ENCODE measurements at regions not wholly inside any gene's neighbourhood (a gene's known extent, or its start where the extent isn't known, plus 50 kb on each side); places are given as distances from the start of the nearest gene placed in this dataset.

DNA sequence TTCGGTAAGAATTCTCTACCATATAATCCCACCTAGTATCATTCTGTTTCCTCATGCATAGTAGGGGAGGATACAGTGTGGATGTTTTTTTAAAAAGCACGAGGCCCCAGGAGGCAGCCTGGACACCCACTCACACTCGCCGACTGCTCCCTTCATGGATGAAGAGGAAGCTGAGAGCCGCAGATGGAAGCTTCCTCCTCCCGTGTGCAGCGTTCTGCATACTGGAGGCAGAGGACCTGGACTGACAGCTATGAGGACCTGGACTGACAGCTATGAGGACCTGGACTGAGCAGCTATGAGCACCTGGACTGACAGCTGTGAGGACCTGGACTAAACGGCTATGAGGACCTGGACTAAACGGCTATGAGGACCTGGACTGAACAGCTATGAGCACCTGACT lies 234.4 kb downstream of the NDUFA10 start:
- Mint-ChIP-seq H3K27me3 (no peaks in the 10 kb centered on the region), H3K4me1 (no peaks in the 10 kb centered on the region), H3K27ac (no peak overlapping the region), H3K9me3 (peaks cover 4 to 13% (median 7%) of the 10 kb centered on the region in 7 donors), H3K36me3 (peaks cover 0 to 6% of the 10 kb centered on the region in 2 donors), H3K4me3 (no peak overlapping the region)
- no peak for DNase-seq
- no peak for ATAC-seq (ENCODE audit: low read depth in 2 of 2)

DNA sequence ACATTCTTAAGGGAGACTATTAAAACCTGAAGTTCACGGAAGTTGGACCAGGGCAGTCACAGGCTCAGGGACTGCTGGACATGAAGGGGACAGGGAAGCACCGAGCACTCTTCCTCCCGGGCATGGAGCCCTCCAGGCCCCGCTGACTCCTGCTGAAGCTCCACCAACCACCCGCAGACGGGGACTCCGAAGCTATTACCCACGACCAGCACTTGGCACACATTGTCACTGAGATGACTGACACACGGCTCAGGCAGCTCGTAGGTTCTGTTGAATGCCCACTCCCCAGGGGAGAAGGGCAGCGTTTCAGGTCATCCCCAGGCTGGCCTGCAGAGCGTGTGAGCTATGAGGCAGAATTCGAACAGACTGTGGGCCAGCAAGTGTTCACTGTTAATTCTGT lies 234.8 kb downstream of the NDUFA10 start:
- no peak overlapping the region for H3K4me3 Mint-ChIP-seq

DNA sequence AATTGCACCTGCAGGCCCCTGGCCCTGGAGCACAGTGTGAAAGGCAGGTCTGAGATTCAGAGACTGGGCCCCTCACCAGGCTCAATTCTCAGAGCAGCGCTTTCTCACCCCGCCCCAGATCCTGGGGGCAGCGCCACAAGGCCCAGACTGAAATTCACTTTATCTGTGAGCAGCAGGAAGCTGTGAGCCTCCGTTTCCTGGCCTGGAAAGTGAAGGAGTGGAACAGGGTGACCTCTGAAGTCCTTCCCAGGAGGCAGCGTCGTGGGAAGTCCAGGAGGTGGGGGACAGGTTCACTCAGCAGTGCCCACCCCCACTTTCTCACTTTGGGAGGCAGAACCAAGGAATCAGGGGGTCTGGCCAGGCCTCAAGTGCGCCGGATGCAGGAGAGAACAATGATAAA lies 235.4 kb downstream of the NDUFA10 start:
- ATAC-seq (ENCODE audit: low read depth in 2 of 2) = no peak
- no peak overlapping the region for H3K4me3 Mint-ChIP-seq
- H3K27ac Mint-ChIP-seq = no peak overlapping the region
- peaks cover 4 to 18% (median 9%) of the 10 kb centered on the region in 7 donors for H3K9me3 Mint-ChIP-seq
- no peaks in the 10 kb centered on the region for H3K27me3 Mint-ChIP-seq
- H3K4me1 Mint-ChIP-seq = no peaks in the 10 kb centered on the region
- peaks cover 0 to 7% of the 10 kb centered on the region in 2 donors for H3K36me3 Mint-ChIP-seq
- DNase-seq = no peak

More for the DNA sequence above, 234.8 kb downstream of the NDUFA10 start:
- Mint-ChIP-seq H3K9me3 (peaks cover 4 to 15% (median 8%) of the 10 kb centered on the region in 7 donors), H3K27ac (no peak overlapping the region), H3K36me3 (peaks cover 0 to 7% of the 10 kb centered on the region in 2 donors), H3K4me1 (no peaks in the 10 kb centered on the region), H3K27me3 (no peaks in the 10 kb centered on the region)
- DNase-seq (no peak), ATAC-seq (ENCODE audit: low read depth in 2 of 2) (no peak)

DNA sequence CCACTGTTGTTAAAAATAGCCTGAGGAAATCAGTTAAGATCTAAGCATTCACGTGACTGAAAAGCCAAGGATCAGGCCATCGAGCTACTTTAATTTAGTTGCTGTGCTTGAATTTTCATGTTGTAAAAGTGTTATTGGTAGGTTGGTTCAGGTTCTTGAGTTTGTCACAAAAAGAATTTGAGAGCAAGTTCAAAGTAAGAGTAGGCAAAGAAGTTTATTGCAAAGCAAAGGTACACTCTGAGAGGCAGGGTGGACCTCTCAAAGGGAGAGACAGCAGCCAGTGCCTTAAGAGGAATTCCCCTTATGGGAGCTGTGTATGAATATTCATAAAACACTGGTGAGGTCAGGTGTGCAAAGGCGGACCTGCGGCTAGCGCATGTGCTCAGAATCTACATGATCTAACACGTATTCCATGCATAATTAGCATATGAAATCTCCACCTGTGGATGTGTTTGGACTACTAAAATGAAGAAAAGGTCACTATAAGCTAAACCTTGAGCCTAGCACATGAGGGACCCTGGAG lies 236.5 kb downstream of the NDUFA10 start:
- H3K4me1 Mint-ChIP-seq = no peaks in the 10 kb centered on the region
- H3K27me3 Mint-ChIP-seq = peaks cover 5 to 6% (median 5%) of the 10 kb centered on the region in 3 donors
- H3K9me3 Mint-ChIP-seq = peaks cover 1 to 19% (median 9%) of the 10 kb centered on the region in 7 donors
- peaks cover 0 to 7% of the 10 kb centered on the region in 2 donors for H3K36me3 Mint-ChIP-seq
- DNase-seq (no peak), ATAC-seq (ENCODE audit: low read depth in 2 of 2) (no peak)
- H3K4me3 Mint-ChIP-seq = no peak overlapping the region
- H3K27ac Mint-ChIP-seq = no peak overlapping the region

DNA sequence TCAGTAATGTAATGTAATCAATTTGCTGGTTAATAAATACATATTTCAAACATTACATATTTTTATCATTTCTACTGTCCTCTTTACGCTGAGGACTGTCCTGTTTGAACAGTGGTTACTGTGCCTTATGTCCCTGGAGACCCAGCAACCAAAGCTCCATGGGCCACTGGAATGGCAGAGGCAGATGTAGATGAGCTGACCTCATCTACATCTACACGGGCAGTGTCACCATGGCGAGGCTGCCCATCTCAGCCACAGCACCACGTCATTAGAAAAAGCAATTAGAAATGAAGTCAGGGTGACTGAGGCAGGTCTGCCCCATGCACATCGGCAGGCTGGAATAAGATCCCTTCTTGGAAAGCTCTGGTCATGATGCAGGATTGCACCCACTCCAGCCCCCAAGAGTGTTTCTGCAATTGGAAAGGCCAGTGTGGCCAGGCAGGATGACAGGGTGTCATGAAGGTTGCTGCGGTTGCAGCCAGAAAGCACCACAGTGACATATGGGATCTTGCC lies 237.5 kb downstream of the NDUFA10 start:
- no peak for DNase-seq
- H3K4me3 Mint-ChIP-seq = no peak overlapping the region
- peaks cover 6 to 16% (median 12%) of the 10 kb centered on the region in 3 donors for H3K27me3 Mint-ChIP-seq
- ATAC-seq (ENCODE audit: low read depth in 2 of 2) = no peak
- no peak overlapping the region for H3K27ac Mint-ChIP-seq
- peaks cover 0 to 7% of the 10 kb centered on the region in 2 donors for H3K36me3 Mint-ChIP-seq
- no peaks in the 10 kb centered on the region for H3K4me1 Mint-ChIP-seq
- peaks cover 1 to 19% (median 9%) of the 10 kb centered on the region in 7 donors for H3K9me3 Mint-ChIP-seq

DNA sequence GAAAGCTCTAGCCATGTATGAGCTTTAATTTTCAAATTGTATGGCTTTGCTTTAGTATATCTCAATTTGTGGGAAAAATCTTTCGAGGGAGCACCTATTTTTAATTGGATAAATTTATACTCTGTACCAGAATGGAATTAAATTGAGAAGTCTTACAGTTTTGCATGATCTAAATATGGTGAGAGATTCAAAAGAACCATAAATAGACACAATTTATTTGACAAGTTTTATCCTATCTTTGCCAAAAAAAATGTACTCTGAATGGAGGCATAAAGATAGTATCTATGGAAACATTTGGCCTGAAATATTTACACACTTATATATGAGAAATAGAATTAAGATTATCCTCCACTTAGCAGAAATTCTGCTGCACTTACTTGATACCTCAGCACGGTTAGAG lies 238.4 kb downstream of the NDUFA10 start:
- Mint-ChIP-seq H3K27me3 (peaks cover 9 to 16% (median 12%) of the 10 kb centered on the region in 3 donors), H3K9me3 (peaks cover 1 to 19% (median 9%) of the 10 kb centered on the region in 7 donors), H3K4me3 (no peak overlapping the region), H3K27ac (no peak overlapping the region), H3K36me3 (peaks cover 0 to 7% of the 10 kb centered on the region in 2 donors), H3K4me1 (no peaks in the 10 kb centered on the region)
- ATAC-seq (ENCODE audit: low read depth in 2 of 2) (no peak), DNase-seq (no peak)

DNA sequence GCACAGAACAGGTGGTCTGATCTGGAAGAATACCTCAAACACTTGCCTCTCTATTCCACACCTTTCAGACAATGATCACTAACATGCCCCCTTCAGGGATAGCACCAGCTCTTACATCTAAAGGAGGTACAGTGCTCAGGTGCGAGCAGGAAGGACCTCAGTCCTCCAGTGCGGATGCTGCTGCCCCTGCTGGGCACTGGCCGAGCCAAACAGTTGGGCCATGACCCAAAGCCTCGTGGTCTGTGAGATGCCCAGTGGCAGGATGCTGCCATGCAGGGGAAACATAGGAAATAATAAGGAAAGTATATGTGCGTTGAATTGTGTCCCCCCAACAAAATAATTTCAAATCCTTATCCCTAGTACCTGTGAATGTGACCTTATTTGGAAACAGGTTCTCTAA lies 243.7 kb downstream of the NDUFA10 start:
- H3K36me3 Mint-ChIP-seq = peaks cover 0 to 7% of the 10 kb centered on the region in 2 donors
- H3K9me3 Mint-ChIP-seq = peaks cover 3 to 27% (median 14%) of the 10 kb centered on the region in 7 donors
- ATAC-seq (ENCODE audit: low read depth in 2 of 2) = no peak
- H3K4me1 Mint-ChIP-seq = no peaks in the 10 kb centered on the region
- no peak overlapping the region for H3K4me3 Mint-ChIP-seq
- H3K27me3 Mint-ChIP-seq = peaks cover 16 to 31% (median 25%) of the 10 kb centered on the region in 3 donors
- H3K27ac Mint-ChIP-seq = no peak overlapping the region
- no peak for DNase-seq

DNA sequence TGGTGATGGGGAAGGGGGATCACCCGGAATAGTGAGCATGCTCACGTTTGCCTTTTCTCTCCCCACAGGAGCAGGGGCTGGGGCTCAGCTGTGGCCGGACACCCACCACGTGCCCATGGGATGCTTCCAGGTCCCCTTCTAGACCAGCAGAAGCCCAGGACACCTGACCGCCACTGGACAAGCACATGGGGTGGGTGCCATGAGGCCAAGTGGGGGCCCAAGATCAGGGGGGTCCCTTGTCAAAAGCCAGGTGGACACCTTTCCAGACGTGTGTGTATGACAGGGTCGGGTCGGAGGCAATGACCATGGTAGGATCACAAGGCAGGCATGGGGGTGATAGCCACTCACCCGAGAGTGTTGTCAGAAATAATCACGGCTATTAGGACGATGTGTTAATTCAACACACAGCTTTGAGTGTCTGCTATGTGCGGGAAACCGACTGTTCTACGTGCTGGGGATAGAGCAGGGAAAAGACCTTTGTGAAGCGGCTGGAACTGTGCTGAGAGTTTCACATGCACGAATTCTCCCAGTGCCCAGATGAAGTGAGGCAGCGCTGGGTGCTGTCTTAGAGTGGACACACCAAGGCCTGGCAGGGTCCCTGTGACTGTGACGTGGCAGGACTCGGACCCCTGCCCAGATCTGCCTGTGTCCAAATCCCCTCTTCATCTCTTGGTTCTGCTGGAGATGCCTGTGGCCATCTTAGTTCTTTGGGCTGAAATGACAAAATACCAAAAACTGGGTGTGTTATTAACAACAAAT lies 244.7 kb downstream of the NDUFA10 start:
- H3K4me1 Mint-ChIP-seq = no peaks in the 10 kb centered on the region
- no peak for ATAC-seq (ENCODE audit: low read depth in 2 of 2)
- no peak for DNase-seq
- H3K27ac Mint-ChIP-seq = no peak overlapping the region
- H3K27me3 Mint-ChIP-seq = peaks cover 20 to 33% (median 26%) of the 10 kb centered on the region in 3 donors
- no peak overlapping the region for H3K4me3 Mint-ChIP-seq
- H3K36me3 Mint-ChIP-seq = no peaks in the 10 kb centered on the region
- peaks cover 0 to 17% (median 5%) of the 10 kb centered on the region in 7 donors for H3K9me3 Mint-ChIP-seq

DNA sequence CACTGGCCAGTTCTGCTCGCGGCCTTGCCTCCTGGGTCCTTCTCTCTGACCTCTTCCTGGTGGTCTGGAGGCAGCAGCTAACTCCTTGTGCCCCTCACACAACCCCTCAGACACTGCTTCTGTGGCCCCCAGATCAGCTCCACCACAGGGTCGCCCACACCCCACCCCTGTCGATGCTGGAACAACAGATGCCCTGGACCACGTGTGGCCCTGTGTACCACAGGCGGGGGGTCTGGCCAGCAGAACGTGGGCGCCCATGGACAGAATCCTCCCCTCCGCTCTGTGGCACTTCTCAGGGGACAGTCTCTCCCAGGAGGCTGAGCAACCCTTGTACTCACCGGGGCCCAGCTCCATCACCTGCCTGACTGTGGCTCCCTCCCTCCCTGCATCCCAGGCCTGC lies 245.6 kb downstream of the NDUFA10 start:
- H3K27ac Mint-ChIP-seq = no peak overlapping the region
- no peak for ATAC-seq (ENCODE audit: low read depth in 2 of 2)

DNA sequence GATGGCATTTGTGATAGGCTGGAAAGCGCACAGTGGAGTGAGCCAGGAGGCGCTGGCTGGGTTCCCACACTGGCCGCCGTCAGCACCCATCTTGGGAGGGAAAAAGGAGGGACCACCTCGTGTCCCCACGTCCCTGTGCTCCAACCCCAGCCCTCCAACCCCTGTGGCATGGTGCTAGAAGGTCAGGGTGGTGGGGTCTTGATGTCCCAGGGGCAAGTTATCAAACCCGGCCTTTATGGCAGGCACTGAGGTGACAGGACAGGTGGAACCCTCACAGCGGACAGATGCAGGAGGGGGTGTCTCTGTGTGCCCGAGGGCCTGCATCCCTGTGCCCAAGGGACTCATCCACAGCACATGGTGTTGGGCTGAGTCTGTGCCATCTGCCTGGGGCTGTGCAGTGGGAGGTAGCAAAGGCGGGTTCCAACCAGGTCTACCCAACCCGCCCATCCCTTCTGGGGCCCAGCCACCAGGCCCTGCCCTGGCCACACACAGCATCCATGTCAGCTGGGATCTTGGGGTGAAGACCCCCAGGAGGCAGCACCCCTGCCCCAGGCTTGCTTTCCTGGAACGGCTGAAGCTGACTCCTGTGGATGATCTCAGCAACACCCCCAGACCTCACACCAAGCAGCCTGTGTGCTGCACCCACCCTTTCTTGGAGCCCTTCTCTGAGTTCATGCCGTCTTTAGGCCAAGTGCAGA lies 246.1 kb downstream of the NDUFA10 start:
- DNase-seq = no peak
- Mint-ChIP-seq H3K27me3 (peaks cover 29 to 43% (median 31%) of the 10 kb centered on the region in 3 donors), H3K4me1 (no peaks in the 10 kb centered on the region)

More for the DNA sequence above, 245.6 kb downstream of the NDUFA10 start:
- no peak for DNase-seq
- Mint-ChIP-seq H3K4me3 (no peak overlapping the region), H3K36me3 (no peaks in the 10 kb centered on the region), H3K9me3 (peaks cover 0 to 9% (median 3%) of the 10 kb centered on the region in 7 donors), H3K27me3 (peaks cover 25 to 39% (median 31%) of the 10 kb centered on the region in 3 donors), H3K4me1 (no peaks in the 10 kb centered on the region)

DNA sequence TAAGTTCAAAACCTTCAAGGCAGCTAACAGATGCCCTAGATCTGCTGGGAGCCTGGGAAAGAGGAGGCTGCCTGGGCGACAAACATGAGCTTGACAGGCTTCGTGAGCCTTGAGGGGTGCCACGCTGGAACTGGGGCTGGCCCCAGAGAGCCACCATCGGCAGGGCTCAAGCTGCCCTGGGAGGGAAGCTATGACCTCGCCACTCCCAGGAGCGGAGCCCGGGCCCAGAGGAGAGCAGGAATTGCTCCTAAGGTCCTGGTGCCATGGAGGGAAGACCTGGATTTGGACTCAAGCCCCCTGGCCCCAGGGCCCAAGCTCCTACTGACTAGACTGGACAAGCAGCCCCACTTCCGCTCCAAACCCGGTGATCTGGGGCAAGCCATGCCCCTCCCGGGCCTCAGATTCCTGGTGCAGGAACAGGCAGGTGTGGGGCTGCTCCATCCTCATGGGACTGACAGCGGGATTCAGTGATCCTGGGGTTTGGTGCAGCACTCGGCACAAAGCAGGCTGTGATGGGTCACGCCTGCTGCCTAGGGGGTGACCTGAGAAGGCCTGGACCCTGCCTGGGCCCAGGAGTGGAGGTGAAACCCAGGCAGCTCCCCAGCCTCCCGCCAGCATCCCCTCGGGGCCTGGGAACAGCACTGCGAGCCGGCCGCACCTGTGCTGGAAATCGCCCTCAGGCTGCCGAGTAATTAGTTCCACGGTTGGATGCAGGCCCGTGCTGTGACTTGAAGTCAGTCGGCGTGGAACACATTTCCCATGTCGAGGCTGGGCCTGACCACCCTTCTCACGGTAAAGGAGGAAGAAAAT lies 246.9 kb downstream of the NDUFA10 start:
- ATAC-seq (ENCODE audit: low read depth in 2 of 2) (no peak), DNase-seq (no peak)
- Mint-ChIP-seq H3K36me3 (no peaks in the 10 kb centered on the region), H3K4me3 (peak overlapping the region in 1 of 8 donors; percentile 25), H3K4me1 (no peaks in the 10 kb centered on the region), H3K27me3 (peaks cover 26 to 40% (median 27%) of the 10 kb centered on the region in 3 donors), H3K27ac (peak overlapping the region in 1 of 6 donors; percentile 24), H3K9me3 (peaks cover 0 to 9% (median 3%) of the 10 kb centered on the region in 7 donors)

More for the DNA sequence above, 246.1 kb downstream of the NDUFA10 start:
- no peak for ATAC-seq (ENCODE audit: low read depth in 2 of 2)
- Mint-ChIP-seq H3K36me3 (no peaks in the 10 kb centered on the region), H3K27ac (no peak overlapping the region), H3K4me3 (no peak overlapping the region), H3K9me3 (peaks cover 0 to 9% (median 3%) of the 10 kb centered on the region in 7 donors)

DNA sequence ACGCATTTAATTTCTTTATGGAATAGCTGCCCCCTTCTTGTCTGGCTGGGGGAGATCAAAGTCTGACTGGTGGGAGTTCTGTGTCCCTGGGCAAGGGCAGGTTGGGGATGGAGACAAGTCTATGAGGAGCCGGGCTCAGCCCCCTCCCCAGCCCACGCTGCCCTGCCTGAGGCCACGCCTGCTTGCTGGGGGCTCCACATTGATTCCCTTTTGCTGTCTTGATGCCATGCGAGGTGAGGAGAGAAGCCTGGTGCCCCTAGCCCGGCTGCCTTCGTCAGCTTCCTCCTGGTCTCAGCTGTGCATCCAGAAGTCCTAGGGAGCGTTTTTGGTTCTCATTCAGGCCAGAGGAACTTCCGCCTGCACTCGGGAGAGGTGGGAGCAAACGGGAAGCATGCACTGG lies 247.9 kb downstream of the NDUFA10 start:
- Mint-ChIP-seq H3K27ac (no peak overlapping the region), H3K27me3 (peaks cover 22 to 35% (median 34%) of the 10 kb centered on the region in 3 donors), H3K4me3 (no peak overlapping the region), H3K36me3 (no peaks in the 10 kb centered on the region), H3K9me3 (peaks cover 0 to 17% (median 4%) of the 10 kb centered on the region in 7 donors), H3K4me1 (no peaks in the 10 kb centered on the region)
- ATAC-seq (ENCODE audit: low read depth in 2 of 2) (no peak), DNase-seq (no peak)
